Neural progenitor cell (in vitro differentiated cells): ENCODE measurements at regions not wholly inside any gene's neighbourhood (a gene's known extent, or its start where the extent isn't known, plus 50 kb on each side); places are given as distances from the start of the nearest gene placed in this dataset.

Experiments used
- DNase-seq: peaks from one replicate; pipeline ENCODE4 v3.0.0-alpha.2; 2016; ENCODE audit warnings: low spot score
- H2AFZ ChIP-seq: fragments of 200-600 bp; sonication (generic); replicated peaks from 2 replicates; pipeline ENCODE4 v1.6.1; 2016; ENCODE audit warnings: antibody characterized with exemption
- H3F3A ChIP-seq: fragments of 200-600 bp; sonication (generic); 2 replicates; pipeline ENCODE4 v1.6.1; 2016; ENCODE audit warnings: antibody characterized with exemption, low read depth
- H3K27ac ChIP-seq: fragments of 200-600 bp; sonication (generic); 2 replicates; pipeline ENCODE4 v1.5.1; 2016; ENCODE audit warnings: mild to moderate bottlenecking
- H3K27me3 ChIP-seq: fragments of 200-600 bp; sonication (generic); 2 replicates; pipeline ENCODE4 v1.6.1; 2016; ENCODE audit warnings: mild to moderate bottlenecking, moderate library complexity
- H3K36me3 ChIP-seq: fragments of 200-600 bp; sonication (generic); 2 replicates; pipeline ENCODE4 v1.5.1; 2016
- H3K4me1 ChIP-seq: fragments of 200-600 bp; sonication (generic); 2 replicates; pipeline ENCODE4 v1.6.1; 2016; ENCODE audit warnings: mixed run types
- H3K4me2 ChIP-seq: fragments of 200-600 bp; sonication (generic); 2 replicates; pipeline ENCODE4 v1.6.1; 2016
- H3K4me3 ChIP-seq: fragments of 200-600 bp; sonication (generic); 2 replicates; pipeline ENCODE4 v1.5.1; 2016
- H3K79me2 ChIP-seq: fragments of 200-600 bp; sonication (generic); 2 replicates; pipeline ENCODE4 v1.6.1; 2016; ENCODE audit warnings: low read depth
- H3K9ac ChIP-seq: fragments of 200-600 bp; sonication (generic); 2 replicates; pipeline ENCODE4 v1.6.1; 2016
- H3K9me3 ChIP-seq: fragments of 200-600 bp; sonication (generic); 2 replicates; pipeline ENCODE4 v1.5.1; 2016; ENCODE audit warnings: low read depth
- H4K20me1 ChIP-seq: fragments of 200-600 bp; sonication (generic); 2 replicates; pipeline ENCODE4 v1.6.1; 2016; ENCODE audit warnings: low read depth
- H3K27ac Mint-ChIP-seq: 3 replicates; pipeline ENCODE4 v1.8.0; 2021; ENCODE audit warnings: mixed read lengths
- H3K27me3 Mint-ChIP-seq: 2 replicates; pipeline ENCODE4 v1.8.0; 2022; ENCODE audit warnings: low read depth, mild to moderate bottlenecking, inconsistent platforms, moderate library complexity, mixed read lengths; ENCODE audit not compliant: insufficient read depth
- H3K36me3 Mint-ChIP-seq: 3 replicates; pipeline ENCODE4 v1.8.0; 2021; ENCODE audit warnings: mixed read lengths
- H3K4me1 Mint-ChIP-seq: 3 replicates; pipeline ENCODE4 v1.8.0; 2021; ENCODE audit warnings: mixed read lengths
- H3K4me3 Mint-ChIP-seq: 3 replicates; pipeline ENCODE4 v1.8.0; 2021; ENCODE audit warnings: mild to moderate bottlenecking, moderate library complexity, mixed read lengths
- H3K9me3 Mint-ChIP-seq: 3 replicates; pipeline ENCODE4 v1.8.0; 2020; ENCODE audit warnings: mixed read lengths
- CTCF ChIP-seq: fragments of 200-600 bp; sonication (generic); IDR thresholded peaks from 2 replicates; pipeline ENCODE4 v1.5.1; 2017; ENCODE audit warnings: antibody characterized with exemption, mild to moderate bottlenecking
- EZH2 ChIP-seq: fragments of 200-600 bp; sonication (generic); IDR thresholded peaks from 2 replicates; pipeline ENCODE4 v1.6.1; 2017; ENCODE audit warnings: antibody characterized with exemption, mild to moderate bottlenecking, moderate library complexity
- EZH2phosphoT487 ChIP-seq: fragments of 200-600 bp; sonication (generic); IDR thresholded peaks from 2 replicates; pipeline ENCODE4 v1.6.1; 2017; ENCODE audit warnings: antibody characterized with exemption

GRCh38 chr4:119722670-119723069 is 94.1 kb upstream of the PDE5A start:
- Histone ChIP-seq H3K36me3 (no peaks in the 10 kb centered on the region), H3K27ac (no peak overlapping the region), H3F3A (no peaks in the 10 kb centered on the region), H2AFZ (no peak overlapping the region), H4K20me1 (no peaks in the 10 kb centered on the region), H3K9me3 (peaks cover under 1% of the 10 kb centered on the region), H3K79me2 (no peaks in the 10 kb centered on the region), H3K4me2 (no peak overlapping the region), H3K4me1 (no peaks in the 10 kb centered on the region), H3K9ac (no peak overlapping the region), H3K27me3 (no peaks in the 10 kb centered on the region), H3K4me3 (no peak overlapping the region)
- no peak overlapping the region for H3K27ac Mint-ChIP-seq
- peaks cover 17% of the 10 kb centered on the region for H3K9me3 Mint-ChIP-seq
- no peak overlapping the region for H3K4me3 Mint-ChIP-seq
- TF ChIP-seq CTCF (no peak), EZH2phosphoT487 (no peak)
- H3K4me1 Mint-ChIP-seq: peaks cover 6% of the 10 kb centered on the region
- no peaks in the 10 kb centered on the region for H3K27me3 Mint-ChIP-seq
- no peaks in the 10 kb centered on the region for H3K36me3 Mint-ChIP-seq
- DNase-seq: no peak

GRCh38 chr4:119721878-119722277 is 93.3 kb upstream of the PDE5A start:
- Histone ChIP-seq H3K4me2 (no peak overlapping the region), H3K4me3 (no peak overlapping the region), H3K9ac (no peak overlapping the region), H2AFZ (no peak overlapping the region), H3K4me1 (no peaks in the 10 kb centered on the region), H4K20me1 (no peaks in the 10 kb centered on the region), H3F3A (no peaks in the 10 kb centered on the region), H3K27me3 (no peaks in the 10 kb centered on the region), H3K27ac (no peak overlapping the region), H3K36me3 (no peaks in the 10 kb centered on the region), H3K79me2 (no peaks in the 10 kb centered on the region), H3K9me3 (peaks cover 8% of the 10 kb centered on the region)
- Mint-ChIP-seq H3K9me3 (peaks cover 20% of the 10 kb centered on the region), H3K27me3 (no peaks in the 10 kb centered on the region), H3K4me1 (peaks cover 6% of the 10 kb centered on the region), H3K36me3 (no peaks in the 10 kb centered on the region), H3K27ac (no peak overlapping the region), H3K4me3 (no peak overlapping the region)
- TF ChIP-seq EZH2 (no peak), EZH2phosphoT487 (no peak), CTCF (no peak)
- DNase-seq: no peak

GRCh38 chr4:119715490-119716445 is 87.2 kb upstream of the PDE5A start:
- Histone ChIP-seq H3K27ac (no peak overlapping the region), H2AFZ (no peak overlapping the region), H3K27me3 (no peaks in the 10 kb centered on the region), H3K9ac (no peak overlapping the region), H3K4me2 (no peak overlapping the region), H3K79me2 (no peaks in the 10 kb centered on the region), H3K36me3 (no peaks in the 10 kb centered on the region), H3F3A (no peaks in the 10 kb centered on the region), H4K20me1 (no peaks in the 10 kb centered on the region), H3K4me3 (no peak overlapping the region), H3K4me1 (no peaks in the 10 kb centered on the region), H3K9me3 (peaks cover 8% of the 10 kb centered on the region)
- peaks cover 5% of the 10 kb centered on the region for H3K27me3 Mint-ChIP-seq
- no peak for DNase-seq
- H3K27ac Mint-ChIP-seq: no peak overlapping the region
- H3K36me3 Mint-ChIP-seq: no peaks in the 10 kb centered on the region
- peaks cover 39% of the 10 kb centered on the region for H3K9me3 Mint-ChIP-seq
- H3K4me1 Mint-ChIP-seq: no peaks in the 10 kb centered on the region
- TF ChIP-seq EZH2 (no peak), EZH2phosphoT487 (no peak), CTCF (no peak)
- no peak overlapping the region for H3K4me3 Mint-ChIP-seq
